PC-3 (cell line): ENCODE measurements at regions not wholly inside any gene's neighbourhood (a gene's known extent, or its start where the extent isn't known, plus 50 kb on each side); places are given as distances from the start of the nearest gene placed in this dataset.

Experiments used
- EZH2 ChIP-seq: fragments of 300-600 bp; sonication (generic); IDR thresholded peaks from one replicate; pipeline ENCODE4 v1.6.1; 2017; ENCODE audit warnings: antibody characterized with exemption, mild to moderate bottlenecking, low read length; ENCODE audit not compliant: unreplicated experiment
- EZH2phosphoT487 ChIP-seq: fragments of 300-600 bp; sonication (generic); IDR thresholded peaks from 2 replicates; pipeline ENCODE4 v1.6.1; 2018; ENCODE audit warnings: mild to moderate bottlenecking, antibody characterized with exemption, low read length, borderline replicate concordance
- TF ChIP-seq, protein P1 (sequence below): fragments of 300-600 bp; sonication (generic); conservative IDR thresholded peaks from 2 replicates; pipeline ENCODE4 v1.5.1; 2017; ENCODE audit warnings: antibody characterized with exemption, low read depth, mild to moderate bottlenecking, low read length

DNA sequence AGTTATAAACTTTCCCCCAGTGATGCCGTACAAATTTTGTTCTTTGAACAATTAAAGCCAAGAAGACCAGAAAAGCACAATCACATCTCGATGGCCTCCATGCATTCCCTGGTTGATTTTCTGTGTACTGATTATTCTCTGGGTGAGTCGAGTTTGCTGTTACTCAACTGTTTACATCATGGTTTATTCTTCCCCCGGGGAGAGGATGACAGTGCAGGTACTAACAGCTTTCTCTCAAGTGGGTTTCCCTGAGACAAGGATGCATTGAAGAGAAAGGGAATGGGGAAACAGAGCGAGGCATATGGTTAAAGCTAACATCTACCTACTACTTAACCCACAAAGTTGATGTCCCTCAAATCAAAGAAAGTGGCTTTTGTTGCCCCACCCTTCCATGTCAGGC is 410.8 kb upstream of the FANCL start:
- TF ChIP-seq, protein P1, sequence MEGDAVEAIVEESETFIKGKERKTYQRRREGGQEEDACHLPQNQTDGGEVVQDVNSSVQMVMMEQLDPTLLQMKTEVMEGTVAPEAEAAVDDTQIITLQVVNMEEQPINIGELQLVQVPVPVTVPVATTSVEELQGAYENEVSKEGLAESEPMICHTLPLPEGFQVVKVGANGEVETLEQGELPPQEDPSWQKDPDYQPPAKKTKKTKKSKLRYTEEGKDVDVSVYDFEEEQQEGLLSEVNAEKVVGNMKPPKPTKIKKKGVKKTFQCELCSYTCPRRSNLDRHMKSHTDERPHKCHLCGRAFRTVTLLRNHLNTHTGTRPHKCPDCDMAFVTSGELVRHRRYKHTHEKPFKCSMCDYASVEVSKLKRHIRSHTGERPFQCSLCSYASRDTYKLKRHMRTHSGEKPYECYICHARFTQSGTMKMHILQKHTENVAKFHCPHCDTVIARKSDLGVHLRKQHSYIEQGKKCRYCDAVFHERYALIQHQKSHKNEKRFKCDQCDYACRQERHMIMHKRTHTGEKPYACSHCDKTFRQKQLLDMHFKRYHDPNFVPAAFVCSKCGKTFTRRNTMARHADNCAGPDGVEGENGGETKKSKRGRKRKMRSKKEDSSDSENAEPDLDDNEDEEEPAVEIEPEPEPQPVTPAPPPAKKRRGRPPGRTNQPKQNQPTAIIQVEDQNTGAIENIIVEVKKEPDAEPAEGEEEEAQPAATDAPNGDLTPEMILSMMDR = no peak
- TF ChIP-seq EZH2phosphoT487 = no peak
- no peak for TF ChIP-seq EZH2
